HEK293 (cell line): ENCODE measurements at regions not wholly inside any gene's neighbourhood (a gene's known extent, or its start where the extent isn't known, plus 50 kb on each side); places are given as distances from the start of the nearest gene placed in this dataset.

Experiments
- REST ChIP-seq: fragments of 450-650 bp; formaldehyde crosslinking; IDR thresholded peaks from 2 replicates; pipeline ENCODE4 v1.5.1; 2016; ENCODE audit warnings: missing biosample characterization, missing genetic modification characterization
- ZFHX2 ChIP-seq: fragments of 450-650 bp; formaldehyde crosslinking; conservative IDR thresholded peaks from 2 replicates; pipeline ENCODE4 v1.5.1; 2016; ENCODE audit warnings: missing biosample characterization, missing genetic modification characterization
- ZNF121 ChIP-seq: fragments of 450-650 bp; formaldehyde crosslinking; IDR thresholded peaks from 2 replicates; pipeline ENCODE4 v1.5.1; 2016; ENCODE audit warnings: missing biosample characterization, missing genetic modification characterization
- ZNF157 ChIP-seq: fragments of 450-650 bp; formaldehyde crosslinking; IDR thresholded peaks from 2 replicates; pipeline ENCODE4 v1.5.1; 2016; ENCODE audit warnings: missing biosample characterization, missing genetic modification characterization
- ZNF677 ChIP-seq: fragments of 450-650 bp; IDR thresholded peaks from 2 replicates; pipeline ENCODE4 v1.5.0; 2018; ENCODE audit warnings: missing biosample characterization, mild to moderate bottlenecking, missing genetic modification characterization, moderate library complexity
- ZNF830 ChIP-seq: fragments of 450-650 bp; IDR thresholded peaks from 2 replicates; pipeline ENCODE4 v1.5.0; 2018; ENCODE audit warnings: missing biosample characterization, missing genetic modification characterization, low read depth, mild to moderate bottlenecking, moderate library complexity

- TF ChIP-seq ZNF830 (tag by site-specific recombination) (no peak), ZNF157 (no peak), ZFHX2 (no peak), ZNF121 (tag by site-specific recombination) (no peak), REST (tag by site-specific recombination) (no peak), ZNF677 (tag by site-specific recombination) (no peak)
Observed at GRCh38 chr17:71446645-71447437, 674.0 kb upstream of the SOX9 start.
